ENCODE measurements at regions not wholly inside any gene's neighbourhood (a gene's known extent, or its start where the extent isn't known, plus 50 kb on each side); places are given as distances from the start of the nearest gene placed in this dataset.
"Not testable (repeated sequence)": the region's sequence is repeated elsewhere in the genome, so short reads cannot be mapped to it uniquely, and the experiment has no call there.

GRCh38 chrX:3882553-3882920 is 169.1 kb upstream of the PRKX start:
- not testable (repeated sequence) for DNase-seq

- DNase-seq, result not testable (repeated sequence)
These were observed 168.6 kb upstream of the PRKX start for GRCh38 chrX:3881898-3882552.

GRCh38 chrX:3881255-3881895 is 167.9 kb upstream of the PRKX start:
- not testable (repeated sequence) for DNase-seq

GRCh38 chrX:3876393-3876792 is 162.9 kb upstream of the PRKX start:
- DNase-seq, result not testable (repeated sequence)

GRCh38 chrX:3875638-3876037 is 162.2 kb upstream of the PRKX start:
- DNase-seq, result not testable (repeated sequence)

- DNase-seq, result not testable (repeated sequence)
These were observed 158.9 kb upstream of the PRKX start for GRCh38 chrX:3872226-3872879.

- DNase-seq, result not testable (repeated sequence)
These were observed 153.8 kb upstream of the PRKX start for GRCh38 chrX:3867067-3867831.

- DNase-seq, result not testable (repeated sequence)
These were observed 144.9 kb upstream of the PRKX start for GRCh38 chrX:3858332-3858731.

GRCh38 chrX:3843522-3844145 is 130.2 kb upstream of the PRKX start:
- not testable (repeated sequence) for DNase-seq

GRCh38 chrX:3842822-3843521 is 129.5 kb upstream of the PRKX start:
- DNase-seq, result not testable (repeated sequence)

GRCh38 chrX:3838754-3839153 is 125.3 kb upstream of the PRKX start:
- not testable (repeated sequence) for DNase-seq

GRCh38 chrX:3837958-3838643 is 124.7 kb upstream of the PRKX start:
- DNase-seq, result not testable (repeated sequence)

- DNase-seq, result not testable (repeated sequence)
These were observed 123.8 kb upstream of the PRKX start for GRCh38 chrX:3837211-3837610.

- not testable (repeated sequence) for DNase-seq
These were observed 120.5 kb upstream of the PRKX start for GRCh38 chrX:3833761-3834542.

- DNase-seq, result not testable (repeated sequence)
These were observed 116.6 kb upstream of the PRKX start for GRCh38 chrX:3830020-3830419.

GRCh38 chrX:3829041-3829531 is 115.6 kb upstream of the PRKX start:
- DNase-seq, result not testable (repeated sequence)

- DNase-seq, result not testable (repeated sequence)
These were observed 115.1 kb upstream of the PRKX start for GRCh38 chrX:3828378-3829040.

- not testable (repeated sequence) for DNase-seq
These were observed 110.6 kb upstream of the PRKX start for GRCh38 chrX:3824008-3824407.

- DNase-seq, result no peak
These were observed 106.7 kb upstream of the PRKX start for GRCh38 chrX:3820167-3820566.

GRCh38 chrX:3817480-3817879 is 104.0 kb upstream of the PRKX start:
- not testable (repeated sequence) for DNase-seq

Measured in T-helper 9 cell (primary cell).